K562 (cell line): ENCODE measurements at regions not wholly inside any gene's neighbourhood (a gene's known extent, or its start where the extent isn't known, plus 50 kb on each side); places are given as distances from the start of the nearest gene placed in this dataset.
"Not testable (repeated sequence)": the region's sequence is repeated elsewhere in the genome, so short reads cannot be mapped to it uniquely, and the experiment has no call there.

Experiments used
- ATF1 ChIP-seq, 2 experiments: fragments of 450-650 bp in 1 of 2; IDR thresholded peaks; 2 replicates each; pipeline ENCODE4 v1.6.1; 2016; ENCODE audit warnings: missing compliant biosample characterization in 1 of 2, missing genetic modification characterization in 1 of 2
- EP400 ChIP-seq: fragments of 450-650 bp; IDR thresholded peaks from 2 replicates; pipeline ENCODE4 v1.6.1; 2017; ENCODE audit warnings: antibody characterized with exemption, mild to moderate bottlenecking, moderate library complexity
- FOXA3 ChIP-seq, 2 experiments: fragments of 450-650 bp in 1 of 2; sonication (generic) in 1 of 2; formaldehyde crosslinking; IDR thresholded peaks in 1 of 2; conservative IDR thresholded peaks in 1 of 2; 2 replicates each; pipeline versions ENCODE4 v1.4.0 to v1.8.0; 2020 to 2022; ENCODE audit warnings: mild to moderate bottlenecking in 2 of 2, missing genetic modification reagents in 1 of 2
- FOXJ2 ChIP-seq: fragments of 200-800 bp; sonication (Bioruptor generic); IDR thresholded peaks from 2 replicates; pipeline ENCODE4 v1.6.1; 2016; ENCODE audit warnings: missing genetic modification characterization, missing compliant biosample characterization
- FOXK2 ChIP-seq, 2 experiments: fragments of 450-650 bp; IDR thresholded peaks in 1 of 2; conservative IDR thresholded peaks in 1 of 2; 2 replicates each; pipeline ENCODE4 v1.6.1; 2016; ENCODE audit warnings: low read depth in 2 of 2, mild to moderate bottlenecking in 1 of 2
- HDAC1 ChIP-seq, 2 experiments: fragments of 450-650 bp; IDR thresholded peaks; 2 replicates each; pipeline ENCODE4 v1.6.1; 2016 to 2017; ENCODE audit warnings: inconsistent platforms in 1 of 2, mild to moderate bottlenecking in 1 of 2, moderate library complexity in 1 of 2
- NRF1 ChIP-seq, 2 experiments: fragments of 450-650 bp; IDR thresholded peaks in 1 of 2; conservative IDR thresholded peaks in 1 of 2; 2 replicates each; pipeline ENCODE4 v1.6.1; 2014; ENCODE audit warnings: mild to moderate bottlenecking in 2 of 2
- RBFOX2 ChIP-seq: fragments of 200-400 bp; formaldehyde crosslinking; IDR thresholded peaks from 2 replicates; pipeline ENCODE4 v1.6.1; 2017; ENCODE audit warnings: low read depth, mild to moderate bottlenecking, low read length, moderate library complexity
- SMARCA4 ChIP-seq: fragments of 450-650 bp; IDR thresholded peaks from 2 replicates; pipeline ENCODE4 v1.6.1; 2016
- TAF7 ChIP-seq: fragments of 450-650 bp; IDR thresholded peaks from 2 replicates; pipeline ENCODE4 v1.6.1; 2016; ENCODE audit warnings: missing genetic modification characterization, missing compliant biosample characterization
- YY1 ChIP-seq, 3 experiments: IDR thresholded peaks; 2 replicates each; pipeline ENCODE4 v1.6.1; 2011; ENCODE audit warnings: low read length in 2 of 3, mild to moderate bottlenecking in 2 of 3, moderate library complexity in 2 of 3, borderline replicate concordance in 1 of 3, control low read depth in 1 of 3, low read depth in 1 of 3; ENCODE audit not compliant: insufficient read depth in 3 of 3, insufficient replicate concordance in 2 of 3, control insufficient read depth in 1 of 3, insufficient read length in 1 of 3; ENCODE audit errors: extremely low read depth in 1 of 3
- ZEB2 ChIP-seq: fragments of 450-650 bp; IDR thresholded peaks from 2 replicates; pipeline ENCODE4 v1.6.1; 2016
- TF ChIP-seq, protein P1 (sequence below): sonication (generic); IDR thresholded peaks from 2 replicates; pipeline ENCODE4 v1.6.1; 2016
- TF ChIP-seq, protein P2 (sequence below), 2 experiments: fragments of 450-650 bp; conservative IDR thresholded peaks; 2 replicates each; pipeline ENCODE4 v1.6.1; 2017; ENCODE audit warnings: mild to moderate bottlenecking in 2 of 2, moderate library complexity in 2 of 2
- TF ChIP-seq, protein P3 (sequence below): fragments of 450-650 bp; IDR thresholded peaks from 2 replicates; pipeline ENCODE4 v1.6.1; 2016; ENCODE audit warnings: low read depth

DNA sequence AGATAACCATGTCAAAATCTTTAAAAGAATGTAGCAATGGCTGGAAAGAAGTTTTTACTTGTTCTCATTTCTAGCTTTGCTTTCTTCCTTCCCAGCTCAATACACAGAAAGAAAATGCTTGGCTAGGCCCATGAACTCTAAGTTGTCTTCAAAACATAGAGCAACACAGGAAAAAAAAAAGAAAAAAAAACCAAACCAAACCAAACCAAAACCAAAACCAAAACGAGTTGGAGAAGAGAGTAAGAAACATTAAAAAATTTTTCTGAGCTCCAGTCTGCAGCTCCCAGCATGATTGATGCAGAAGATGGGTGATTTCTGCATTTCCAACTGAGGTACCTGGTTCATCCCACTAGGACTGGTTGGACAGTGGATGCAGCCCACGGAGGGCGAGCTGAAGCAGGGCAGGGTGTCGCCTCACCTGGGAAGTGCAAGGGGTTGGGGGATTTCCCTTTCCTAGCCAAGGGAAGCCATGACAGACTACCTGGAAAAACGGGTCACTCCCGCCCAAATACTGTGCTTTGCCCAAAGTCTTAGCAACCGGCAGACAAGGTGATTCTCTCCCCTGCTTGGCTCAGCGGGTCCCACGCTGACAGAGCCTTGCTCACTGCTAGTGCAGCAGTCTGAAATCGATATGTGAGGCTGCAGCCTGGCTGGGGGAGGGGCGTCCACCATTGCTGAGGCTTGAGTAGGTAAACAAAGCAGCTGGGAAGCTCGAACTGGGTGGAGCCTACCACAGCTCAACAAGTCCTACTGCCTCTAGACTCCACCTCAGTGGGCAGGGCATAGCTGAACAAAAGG is 81.1 kb upstream of the SYT10 start (continued):
- TF ChIP-seq, protein P1, sequence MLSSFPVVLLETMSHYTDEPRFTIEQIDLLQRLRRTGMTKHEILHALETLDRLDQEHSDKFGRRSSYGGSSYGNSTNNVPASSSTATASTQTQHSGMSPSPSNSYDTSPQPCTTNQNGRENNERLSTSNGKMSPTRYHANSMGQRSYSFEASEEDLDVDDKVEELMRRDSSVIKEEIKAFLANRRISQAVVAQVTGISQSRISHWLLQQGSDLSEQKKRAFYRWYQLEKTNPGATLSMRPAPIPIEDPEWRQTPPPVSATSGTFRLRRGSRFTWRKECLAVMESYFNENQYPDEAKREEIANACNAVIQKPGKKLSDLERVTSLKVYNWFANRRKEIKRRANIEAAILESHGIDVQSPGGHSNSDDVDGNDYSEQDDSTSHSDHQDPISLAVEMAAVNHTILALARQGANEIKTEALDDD, result peak; percentile 57; the same call in 1 of the 2 replicates
- TF ChIP-seq EP400 (peak; percentile 37), YY1 (IDR thresholded peaks at IDR 0.05; ENCODE audit: borderline replicate concordance in 1 of 3, control insufficient read depth in 1 of 3, extremely low read depth in 1 of 3, insufficient read depth in 3 of 3, insufficient read length in 1 of 3, insufficient replicate concordance in 2 of 3, low read depth in 1 of 3, low read length in 2 of 3) (peak in 2 of 3 experiments; percentile 23 to 80), HDAC1 (IDR thresholded peaks at IDR 0.05) (0 out of 4 replicates have a peak, but pooled peaks of 1 of the 2 experiments have one; percentile 39), TAF7 (tag) (peak; percentile 46; the same call in 1 of the 2 replicates), FOXA3 (CRISPR knock-in tag; conservative IDR thresholded peaks at IDR 0.05 in 1 of 2, IDR thresholded peaks at IDR 0.05 in 1 of 2) (peak; percentile 84 to 88), SMARCA4 (peak; percentile 38), NRF1 (conservative IDR thresholded peaks at IDR 0.05 in 1 of 2, IDR thresholded peaks at IDR 0.05 in 1 of 2) (peak in 1 of 2 experiments; percentile 20; a peak in 2 of 4 replicates), FOXK2 (conservative IDR thresholded peaks at IDR 0.05 in 1 of 2, IDR thresholded peaks at IDR 0.05 in 1 of 2; ENCODE audit: low read depth in 2 of 2) (peak; percentile 95), ATF1 (tag; IDR thresholded peaks at IDR 0.05) (0 out of 2 replicates have a peak, but pooled peaks have one; percentile 27), RBFOX2 (0 out of 2 replicates have a peak, but pooled peaks have one; percentile 41), FOXJ2 (tag) (peak; percentile 64; the same call in 1 of the 2 replicates), ZEB2 (peak; percentile 20; the same call in 1 of the 2 replicates)
- TF ChIP-seq, protein P2, sequence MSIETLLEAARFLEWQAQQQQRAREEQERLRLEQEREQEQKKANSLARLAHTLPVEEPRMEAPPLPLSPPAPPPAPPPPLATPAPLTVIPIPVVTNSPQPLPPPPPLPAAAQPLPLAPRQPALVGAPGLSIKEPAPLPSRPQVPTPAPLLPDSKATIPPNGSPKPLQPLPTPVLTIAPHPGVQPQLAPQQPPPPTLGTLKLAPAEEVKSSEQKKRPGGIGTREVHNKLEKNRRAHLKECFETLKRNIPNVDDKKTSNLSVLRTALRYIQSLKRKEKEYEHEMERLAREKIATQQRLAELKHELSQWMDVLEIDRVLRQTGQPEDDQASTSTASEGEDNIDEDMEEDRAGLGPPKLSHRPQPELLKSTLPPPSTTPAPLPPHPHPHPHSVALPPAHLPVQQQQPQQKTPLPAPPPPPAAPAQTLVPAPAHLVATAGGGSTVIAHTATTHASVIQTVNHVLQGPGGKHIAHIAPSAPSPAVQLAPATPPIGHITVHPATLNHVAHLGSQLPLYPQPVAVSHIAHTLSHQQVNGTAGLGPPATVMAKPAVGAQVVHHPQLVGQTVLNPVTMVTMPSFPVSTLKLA (conservative IDR thresholded peaks at IDR 0.05), result peak in 1 of 2 experiments; percentile 60; a peak in 3 of 4 replicates
- TF ChIP-seq, protein P3, sequence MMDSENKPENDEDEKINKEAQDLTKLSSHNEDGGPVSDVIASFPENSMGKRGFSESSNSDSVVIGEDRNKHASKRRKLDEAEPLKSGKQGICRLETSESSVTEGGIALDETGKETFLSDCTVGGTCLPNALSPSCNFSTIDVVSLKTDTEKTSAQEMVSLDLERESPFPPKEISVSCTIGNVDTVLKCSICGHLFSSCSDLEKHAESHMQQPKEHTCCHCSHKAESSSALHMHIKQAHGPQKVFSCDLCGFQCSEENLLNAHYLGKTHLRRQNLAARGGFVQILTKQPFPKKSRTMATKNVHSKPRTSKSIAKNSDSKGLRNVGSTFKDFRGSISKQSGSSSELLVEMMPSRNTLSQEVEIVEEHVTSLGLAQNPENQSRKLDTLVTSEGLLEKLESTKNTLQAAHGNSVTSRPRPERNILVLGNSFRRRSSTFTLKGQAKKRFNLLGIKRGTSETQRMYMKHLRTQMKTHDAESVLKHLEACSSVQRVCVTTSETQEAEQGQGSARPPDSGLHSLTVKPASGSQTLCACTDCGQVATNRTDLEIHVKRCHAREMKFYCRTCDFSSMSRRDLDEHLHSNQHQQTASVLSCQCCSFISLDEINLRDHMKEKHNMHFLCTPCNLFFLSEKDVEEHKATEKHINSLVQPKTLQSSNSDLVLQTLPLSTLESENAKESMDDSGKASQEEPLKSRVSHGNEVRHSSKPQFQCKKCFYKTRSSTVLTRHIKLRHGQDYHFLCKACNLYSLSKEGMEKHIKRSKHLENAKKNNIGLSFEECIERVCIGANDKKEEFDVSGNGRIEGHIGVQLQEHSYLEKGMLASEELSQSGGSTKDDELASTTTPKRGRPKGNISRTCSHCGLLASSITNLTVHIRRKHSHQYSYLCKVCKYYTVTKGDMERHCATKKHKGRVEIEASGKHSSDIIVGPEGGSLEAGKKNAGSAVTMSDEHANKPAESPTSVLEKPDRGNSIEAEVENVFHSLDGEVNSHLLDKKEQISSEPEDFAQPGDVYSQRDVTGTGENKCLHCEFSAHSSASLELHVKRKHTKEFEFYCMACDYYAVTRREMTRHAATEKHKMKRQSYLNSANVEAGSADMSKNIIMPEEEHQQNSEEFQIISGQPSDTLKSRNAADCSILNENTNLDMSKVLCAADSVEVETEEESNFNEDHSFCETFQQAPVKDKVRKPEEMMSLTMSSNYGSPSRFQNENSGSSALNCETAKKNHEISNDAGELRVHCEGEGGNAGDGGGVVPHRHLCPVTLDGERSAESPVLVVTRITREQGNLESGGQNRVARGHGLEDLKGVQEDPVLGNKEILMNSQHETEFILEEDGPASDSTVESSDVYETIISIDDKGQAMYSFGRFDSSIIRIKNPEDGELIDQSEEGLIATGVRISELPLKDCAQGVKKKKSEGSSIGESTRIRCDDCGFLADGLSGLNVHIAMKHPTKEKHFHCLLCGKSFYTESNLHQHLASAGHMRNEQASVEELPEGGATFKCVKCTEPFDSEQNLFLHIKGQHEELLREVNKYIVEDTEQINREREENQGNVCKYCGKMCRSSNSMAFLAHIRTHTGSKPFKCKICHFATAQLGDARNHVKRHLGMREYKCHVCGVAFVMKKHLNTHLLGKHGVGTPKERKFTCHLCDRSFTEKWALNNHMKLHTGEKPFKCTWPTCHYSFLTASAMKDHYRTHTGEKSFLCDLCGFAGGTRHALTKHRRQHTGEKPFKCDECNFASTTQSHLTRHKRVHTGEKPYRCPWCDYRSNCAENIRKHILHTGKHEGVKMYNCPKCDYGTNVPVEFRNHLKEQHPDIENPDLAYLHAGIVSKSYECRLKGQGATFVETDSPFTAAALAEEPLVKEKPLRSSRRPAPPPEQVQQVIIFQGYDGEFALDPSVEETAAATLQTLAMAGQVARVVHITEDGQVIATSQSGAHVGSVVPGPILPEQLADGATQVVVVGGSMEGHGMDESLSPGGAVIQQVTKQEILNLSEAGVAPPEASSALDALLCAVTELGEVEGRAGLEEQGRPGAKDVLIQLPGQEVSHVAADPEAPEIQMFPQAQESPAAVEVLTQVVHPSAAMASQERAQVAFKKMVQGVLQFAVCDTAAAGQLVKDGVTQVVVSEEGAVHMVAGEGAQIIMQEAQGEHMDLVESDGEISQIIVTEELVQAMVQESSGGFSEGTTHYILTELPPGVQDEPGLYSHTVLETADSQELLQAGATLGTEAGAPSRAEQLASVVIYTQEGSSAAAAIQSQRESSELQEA, result 0 out of 2 replicates have a peak, but pooled peaks have one; percentile 16
- not testable (repeated sequence) for TF ChIP-seq ATF1 (CRISPR knock-in tag; IDR thresholded peaks at IDR 0.05)
